GM21367 (cell line): ENCODE measurements at regions not wholly inside any gene's neighbourhood (a gene's known extent, or its start where the extent isn't known, plus 50 kb on each side); places are given as distances from the start of the nearest gene placed in this dataset.
A peak's percentile ranks its signal among the peaks of the same experiment; 100 is the strongest.
"Not testable (repeated sequence)": the region's sequence is repeated elsewhere in the genome, so short reads cannot be mapped to it uniquely, and the experiment has no call there.

Experiments used
- ATAC-seq: cut with Tn5 transposase; IDR thresholded peaks from one replicate; pipeline ENCODE4 v1.9.1; 2021; ENCODE audit not compliant: unreplicated experiment

- ATAC-seq: no peak
These were observed 68.5 kb downstream of the CDC14C start for GRCh38 chr7:48992816-48993215.

GRCh38 chr7:49001610-49002033 is 77.3 kb downstream of the CDC14C start:
- ATAC-seq: peak; percentile 97

- ATAC-seq: no peak
These were observed 86.4 kb downstream of the CDC14C start for GRCh38 chr7:49010717-49011116.

- no peak for ATAC-seq
These were observed 90.5 kb downstream of the CDC14C start for GRCh38 chr7:49014870-49015269.

GRCh38 chr7:49020145-49020544 is 95.8 kb downstream of the CDC14C start:
- no peak for ATAC-seq

GRCh38 chr7:49022448-49022847 is 98.1 kb downstream of the CDC14C start:
- ATAC-seq: no peak

- ATAC-seq: no peak
These were observed 99.3 kb downstream of the CDC14C start for GRCh38 chr7:49023345-49024328.

GRCh38 chr7:49030221-49030620 is 105.9 kb downstream of the CDC14C start:
- no peak for ATAC-seq

GRCh38 chr7:49033140-49033539 is 108.8 kb downstream of the CDC14C start:
- not testable (repeated sequence) for ATAC-seq

GRCh38 chr7:49037346-49038210 is 113.2 kb downstream of the CDC14C start:
- no peak for ATAC-seq

- no peak for ATAC-seq
These were observed 114.5 kb downstream of the CDC14C start for GRCh38 chr7:49038821-49039358.

GRCh38 chr7:49060743-49061142 is 136.4 kb downstream of the CDC14C start:
- no peak for ATAC-seq

- no peak for ATAC-seq
These were observed 150.2 kb downstream of the CDC14C start for GRCh38 chr7:49074538-49074937.

- ATAC-seq: no peak
These were observed 156.6 kb downstream of the CDC14C start for GRCh38 chr7:49080896-49081475.

- no peak for ATAC-seq
These were observed 163.7 kb downstream of the CDC14C start for GRCh38 chr7:49088017-49088416.

- no peak for ATAC-seq
These were observed 165.4 kb downstream of the CDC14C start for GRCh38 chr7:49089717-49090116.

- no peak for ATAC-seq
These were observed 166.7 kb downstream of the CDC14C start for GRCh38 chr7:49091089-49091488.

GRCh38 chr7:49091519-49091918 is 167.2 kb downstream of the CDC14C start:
- no peak for ATAC-seq

GRCh38 chr7:49093218-49093617 is 168.9 kb downstream of the CDC14C start:
- ATAC-seq: no peak

- no peak for ATAC-seq
These were observed 170.5 kb downstream of the CDC14C start for GRCh38 chr7:49094866-49095265.
